Endothelial cell of umbilical vein (primary cell): ENCODE measurements at regions not wholly inside any gene's neighbourhood (a gene's known extent, or its start where the extent isn't known, plus 50 kb on each side); places are given as distances from the start of the nearest gene placed in this dataset.
"Not testable (repeated sequence)": the region's sequence is repeated elsewhere in the genome, so short reads cannot be mapped to it uniquely, and the experiment has no call there.

Experiments
- BruUV-seq: library from RNA; stranded (reverse); fragments of 400-500 nt; replicated peaks from 2 replicates; lab custom pipeline; 2021; lab: Mats Ljungman, UMichigan
- CTCF ChIA-PET: fragments of 300-600, 350-600 bp; sonication (Branson Sonifier 250); formaldehyde crosslinking; loops from one replicate; lab custom pipeline; 2021; ENCODE audit warnings: antibody characterized with exemption, inconsistent platforms; lab: Charles Lee
- POLR2A ChIA-PET: fragments of 300-600, 350-600 bp; sonication (Branson Sonifier 250); formaldehyde crosslinking; loops from one replicate; lab custom pipeline; 2021; ENCODE audit warnings: antibody characterized with exemption, inconsistent platforms; lab: Charles Lee
- DNase-seq: peaks from one replicate; pipeline ENCODE4 v3.0.0-alpha.2; 2011; ENCODE audit warnings: low read depth, low spot score
- FAIRE-seq: peaks from 2 replicates; lab custom pipeline; 2011; peaks lifted over from hg19 to GRCh38; lab: Jason Lieb, UNC
- H2AFZ ChIP-seq: 2 replicates; pipeline ENCODE4 v1.6.0; 2012; ENCODE audit warnings: low read depth, low read length, control low read depth, inconsistent platforms
- H3K27ac ChIP-seq: 2 replicates; pipeline ENCODE4 v1.5.1; 2011; ENCODE audit warnings: low read depth, mild to moderate bottlenecking, control low read depth, low read length, moderate library complexity; ENCODE audit not compliant: insufficient read depth
- H3K27me3 ChIP-seq, 2 experiments: 2 replicates each; pipeline versions ENCODE4 v1.6.0 to v1.6.1; 2011; ENCODE audit warnings: low read length in 2 of 2, mixed read lengths in 1 of 2; ENCODE audit not compliant: control insufficient read depth in 2 of 2, insufficient read depth in 2 of 2
- H3K36me3 ChIP-seq, 2 experiments: 2 replicates in 1 of 2; 3 replicates in 1 of 2; pipeline ENCODE4 v1.5.1; 2011; ENCODE audit warnings: low read length in 2 of 2, mild to moderate bottlenecking in 1 of 2, moderate library complexity in 1 of 2; ENCODE audit not compliant: control insufficient read depth in 2 of 2, insufficient read depth in 2 of 2; ENCODE audit errors: extremely low read depth in 1 of 2
- H3K4me1 ChIP-seq: 3 replicates; pipeline ENCODE4 v1.5.1; 2011; ENCODE audit warnings: mild to moderate bottlenecking, low read length; ENCODE audit not compliant: control insufficient read depth, insufficient read depth; ENCODE audit errors: extremely low read depth
- H3K4me2 ChIP-seq: 2 replicates; pipeline ENCODE4 v1.6.1; 2011; ENCODE audit warnings: low read length, control low read depth, mixed read lengths; ENCODE audit not compliant: insufficient read depth
- H3K4me3 ChIP-seq, 3 experiments: fragments of 200-600 bp in 1 of 3; sonication (generic), shearing (Covaris generic) in 1 of 3; replicated peaks in 1 of 3; 2 replicates each; pipeline ENCODE4 v1.5.1; 2011 to 2016; ENCODE audit warnings: control low read depth in 3 of 3, low read length in 3 of 3, mild to moderate bottlenecking in 2 of 3, inconsistent platforms in 1 of 3, low read depth in 1 of 3, moderate library complexity in 1 of 3; ENCODE audit not compliant: insufficient read depth in 1 of 3
- H3K79me2 ChIP-seq: 2 replicates; pipeline ENCODE4 v1.6.0; 2012; ENCODE audit warnings: low read length, inconsistent platforms; ENCODE audit not compliant: control insufficient read depth, insufficient read depth
- H3K9ac ChIP-seq: replicated peaks from 2 replicates; pipeline ENCODE3; 2011; ENCODE audit warnings: low read length, control low read depth; ENCODE audit not compliant: insufficient read depth; ENCODE audit errors: extremely low read depth
- H3K9me1 ChIP-seq: replicated peaks from 3 replicates; pipeline ENCODE4 v1.6.0; 2011; ENCODE audit warnings: mild to moderate bottlenecking, low read length; ENCODE audit not compliant: control insufficient read depth, insufficient read depth; ENCODE audit errors: extremely low read depth
- H3K9me3 ChIP-seq: replicated peaks from 2 replicates; pipeline ENCODE4 v1.5.1; 2012; ENCODE audit warnings: low read length, inconsistent platforms; ENCODE audit not compliant: control insufficient read depth, insufficient read depth
- H4K20me1 ChIP-seq: replicated peaks from 2 replicates; pipeline ENCODE3; 2011; ENCODE audit warnings: mild to moderate bottlenecking, low read length; ENCODE audit not compliant: control insufficient read depth, insufficient read depth; ENCODE audit errors: extremely low read depth
- EZH2 ChIP-seq: IDR thresholded peaks from 2 replicates; pipeline ENCODE4 v1.6.1; 2012; ENCODE audit warnings: borderline replicate concordance, low read depth, mild to moderate bottlenecking, moderate library complexity, low read length, inconsistent platforms; ENCODE audit not compliant: severe bottlenecking
- FOS ChIP-seq: IDR thresholded peaks from 2 replicates; pipeline ENCODE4 v1.6.1; 2011; ENCODE audit warnings: mild to moderate bottlenecking, low read length, moderate library complexity, borderline replicate concordance; ENCODE audit not compliant: insufficient read depth
- GATA2 ChIP-seq: IDR thresholded peaks from 2 replicates; pipeline ENCODE4 v1.7.0; 2011; ENCODE audit warnings: low read depth, mild to moderate bottlenecking, moderate library complexity, mixed read lengths, low read length; ENCODE audit not compliant: insufficient read length, insufficient read depth
- JUN ChIP-seq: IDR thresholded peaks from 2 replicates; pipeline ENCODE4 v1.6.1; 2011; ENCODE audit warnings: borderline replicate concordance, low read depth; ENCODE audit not compliant: insufficient read length, insufficient read depth
- MYC ChIP-seq: IDR thresholded peaks from one replicate; pipeline ENCODE4 v1.6.1; 2011; ENCODE audit warnings: mild to moderate bottlenecking, low read depth, low read length
- POLR2A ChIP-seq: IDR thresholded peaks from 2 replicates; pipeline ENCODE4 v1.6.1; 2012; ENCODE audit warnings: low read depth, mild to moderate bottlenecking, control low read depth, low read length
- POLR2AphosphoS5 ChIP-seq: IDR thresholded peaks from 2 replicates; pipeline ENCODE4 v1.6.1; 2012; ENCODE audit warnings: low read depth, mild to moderate bottlenecking, control low read depth, low read length, moderate library complexity; ENCODE audit not compliant: insufficient read depth
- dilution Hi-C: fragments of 300-500 bp; cut with MboI; formaldehyde crosslinking; loops from one replicate; pipeline ENCODE4 v1.15.0; 2019; ENCODE audit warnings: low sequenced_read_pairs; ENCODE audit not compliant: extremely low pct_ligation_motif_present
- intact Hi-C: fragments of 100-400 bp; cut with micrococcal nuclease; formaldehyde crosslinking; loops from one replicate; pipeline ENCODE4 v1.10.0; 2022
- TF ChIP-seq, protein P1 (sequence below), 2 donors: IDR thresholded peaks; 1 replicate in 1 of 2; 2 replicates in 1 of 2; pipeline ENCODE4 v1.5.1; 2011; ENCODE audit warnings: low read length in 2 of 2, mild to moderate bottlenecking in 2 of 2, moderate library complexity in 2 of 2, control low read depth in 1 of 2, inconsistent platforms in 1 of 2, low read depth in 1 of 2; ENCODE audit not compliant: insufficient read depth in 1 of 2; ENCODE audit errors: extremely low read depth in 1 of 2
- TF ChIP-seq, protein P2 (sequence below): IDR thresholded peaks from 2 replicates; pipeline ENCODE4 v1.6.1; 2011; ENCODE audit not compliant: insufficient read depth, insufficient read length

- H3K4me1 ChIP-seq: no peaks in the 10 kb centered on the region
- H3K27ac ChIP-seq: no peak overlapping the region
- no peaks in the 10 kb centered on the region for H3K9me1 ChIP-seq
- dilution Hi-C loops: no loop called here
- TF ChIP-seq FOS (no peak), EZH2 (no peak), MYC (no peak), POLR2AphosphoS5 (no peak), POLR2A (no peak), JUN (no peak), GATA2 (no peak)
- TF ChIP-seq, protein P1, sequence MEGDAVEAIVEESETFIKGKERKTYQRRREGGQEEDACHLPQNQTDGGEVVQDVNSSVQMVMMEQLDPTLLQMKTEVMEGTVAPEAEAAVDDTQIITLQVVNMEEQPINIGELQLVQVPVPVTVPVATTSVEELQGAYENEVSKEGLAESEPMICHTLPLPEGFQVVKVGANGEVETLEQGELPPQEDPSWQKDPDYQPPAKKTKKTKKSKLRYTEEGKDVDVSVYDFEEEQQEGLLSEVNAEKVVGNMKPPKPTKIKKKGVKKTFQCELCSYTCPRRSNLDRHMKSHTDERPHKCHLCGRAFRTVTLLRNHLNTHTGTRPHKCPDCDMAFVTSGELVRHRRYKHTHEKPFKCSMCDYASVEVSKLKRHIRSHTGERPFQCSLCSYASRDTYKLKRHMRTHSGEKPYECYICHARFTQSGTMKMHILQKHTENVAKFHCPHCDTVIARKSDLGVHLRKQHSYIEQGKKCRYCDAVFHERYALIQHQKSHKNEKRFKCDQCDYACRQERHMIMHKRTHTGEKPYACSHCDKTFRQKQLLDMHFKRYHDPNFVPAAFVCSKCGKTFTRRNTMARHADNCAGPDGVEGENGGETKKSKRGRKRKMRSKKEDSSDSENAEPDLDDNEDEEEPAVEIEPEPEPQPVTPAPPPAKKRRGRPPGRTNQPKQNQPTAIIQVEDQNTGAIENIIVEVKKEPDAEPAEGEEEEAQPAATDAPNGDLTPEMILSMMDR (IDR thresholded peaks at IDR 0.05; ENCODE audit: extremely low read depth in 1 of 2, insufficient read depth in 1 of 2, low read depth in 1 of 2, low read length in 2 of 2): no peak
- TF ChIP-seq, protein P2, sequence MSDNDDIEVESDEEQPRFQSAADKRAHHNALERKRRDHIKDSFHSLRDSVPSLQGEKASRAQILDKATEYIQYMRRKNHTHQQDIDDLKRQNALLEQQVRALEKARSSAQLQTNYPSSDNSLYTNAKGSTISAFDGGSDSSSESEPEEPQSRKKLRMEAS: no peak
- H3K79me2 ChIP-seq: no peaks in the 10 kb centered on the region
- H4K20me1 ChIP-seq: no peaks in the 10 kb centered on the region
- CTCF ChIA-PET: no interaction called here
- no peak overlapping the region for H3K4me3 ChIP-seq
- H3K4me2 ChIP-seq: no peak overlapping the region
- no peaks in the 10 kb centered on the region for H3K27me3 ChIP-seq
- H3K9ac ChIP-seq: no peak overlapping the region
- no peak overlapping the region for H2AFZ ChIP-seq
- FAIRE-seq (no peak), DNase-seq (no peak)
- no peaks in the 10 kb centered on the region for H3K36me3 ChIP-seq
- BruUV-seq: no TSS peak
- POLR2A ChIA-PET: no interaction called here
- no peaks in the 10 kb centered on the region for H3K9me3 ChIP-seq
- intact Hi-C loops: no loop called here
These were observed 349.4 kb downstream of the DLEU7 start for GRCh38 chr13:50494138-50494537.

DNA sequence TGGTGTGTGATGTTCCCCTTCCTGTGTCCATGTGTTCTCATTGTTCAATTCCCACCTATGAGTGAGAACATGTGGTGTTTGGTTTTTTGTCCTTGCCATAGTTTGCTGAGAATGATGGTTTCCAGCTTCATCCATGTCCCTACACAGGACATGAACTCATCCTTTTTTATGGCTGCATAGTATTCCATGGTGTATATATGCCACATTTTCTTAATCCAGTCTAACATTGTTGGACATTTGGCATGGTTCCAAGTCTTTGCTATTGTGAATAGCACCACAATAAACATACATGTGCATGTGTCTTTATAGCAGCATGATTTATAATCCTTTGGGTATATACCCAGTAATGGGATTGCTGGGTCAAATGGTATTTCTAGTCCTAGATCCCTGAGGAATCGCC is 340.3 kb downstream of the DLEU7 start:
- H3K79me2 ChIP-seq, H3K9ac ChIP-seq, H3K4me2 ChIP-seq, H3K4me3 ChIP-seq, H3K4me1 ChIP-seq, H3K27me3 ChIP-seq, H2AFZ ChIP-seq, intact Hi-C loops, H3K9me1 ChIP-seq, H4K20me1 ChIP-seq, DNase-seq, BruUV-seq, dilution Hi-C loops, FAIRE-seq, H3K9me3 ChIP-seq, H3K27ac ChIP-seq, CTCF ChIA-PET, POLR2A ChIA-PET, H3K36me3 ChIP-seq: not testable (repeated sequence)
